Endothelial cell of umbilical vein (primary cell): ENCODE measurements at regions not wholly inside any gene's neighbourhood (a gene's known extent, or its start where the extent isn't known, plus 50 kb on each side); places are given as distances from the start of the nearest gene placed in this dataset.

Source experiments
- EZH2 ChIP-seq: IDR thresholded peaks from 2 replicates; pipeline ENCODE4 v1.6.1; 2012; ENCODE audit warnings: borderline replicate concordance, low read depth, mild to moderate bottlenecking, moderate library complexity, low read length, inconsistent platforms; ENCODE audit not compliant: severe bottlenecking
- FOS ChIP-seq: IDR thresholded peaks from 2 replicates; pipeline ENCODE4 v1.6.1; 2011; ENCODE audit warnings: mild to moderate bottlenecking, low read length, moderate library complexity, borderline replicate concordance; ENCODE audit not compliant: insufficient read depth
- GATA2 ChIP-seq: IDR thresholded peaks from 2 replicates; pipeline ENCODE4 v1.7.0; 2011; ENCODE audit warnings: low read depth, mild to moderate bottlenecking, moderate library complexity, mixed read lengths, low read length; ENCODE audit not compliant: insufficient read length, insufficient read depth
- JUN ChIP-seq: IDR thresholded peaks from 2 replicates; pipeline ENCODE4 v1.6.1; 2011; ENCODE audit warnings: borderline replicate concordance, low read depth; ENCODE audit not compliant: insufficient read length, insufficient read depth
- MYC ChIP-seq: IDR thresholded peaks from one replicate; pipeline ENCODE4 v1.6.1; 2011; ENCODE audit warnings: mild to moderate bottlenecking, low read depth, low read length
- POLR2A ChIP-seq: IDR thresholded peaks from 2 replicates; pipeline ENCODE4 v1.6.1; 2012; ENCODE audit warnings: low read depth, mild to moderate bottlenecking, control low read depth, low read length
- POLR2AphosphoS5 ChIP-seq: IDR thresholded peaks from 2 replicates; pipeline ENCODE4 v1.6.1; 2012; ENCODE audit warnings: low read depth, mild to moderate bottlenecking, control low read depth, low read length, moderate library complexity; ENCODE audit not compliant: insufficient read depth
- TF ChIP-seq, protein P1 (sequence below), 2 donors: IDR thresholded peaks; 1 replicate in 1 of 2; 2 replicates in 1 of 2; pipeline ENCODE4 v1.5.1; 2011; ENCODE audit warnings: low read length in 2 of 2, mild to moderate bottlenecking in 2 of 2, moderate library complexity in 2 of 2, control low read depth in 1 of 2, inconsistent platforms in 1 of 2, low read depth in 1 of 2; ENCODE audit not compliant: insufficient read depth in 1 of 2; ENCODE audit errors: extremely low read depth in 1 of 2
- TF ChIP-seq, protein P2 (sequence below): IDR thresholded peaks from 2 replicates; pipeline ENCODE4 v1.6.1; 2011; ENCODE audit not compliant: insufficient read depth, insufficient read length

DNA sequence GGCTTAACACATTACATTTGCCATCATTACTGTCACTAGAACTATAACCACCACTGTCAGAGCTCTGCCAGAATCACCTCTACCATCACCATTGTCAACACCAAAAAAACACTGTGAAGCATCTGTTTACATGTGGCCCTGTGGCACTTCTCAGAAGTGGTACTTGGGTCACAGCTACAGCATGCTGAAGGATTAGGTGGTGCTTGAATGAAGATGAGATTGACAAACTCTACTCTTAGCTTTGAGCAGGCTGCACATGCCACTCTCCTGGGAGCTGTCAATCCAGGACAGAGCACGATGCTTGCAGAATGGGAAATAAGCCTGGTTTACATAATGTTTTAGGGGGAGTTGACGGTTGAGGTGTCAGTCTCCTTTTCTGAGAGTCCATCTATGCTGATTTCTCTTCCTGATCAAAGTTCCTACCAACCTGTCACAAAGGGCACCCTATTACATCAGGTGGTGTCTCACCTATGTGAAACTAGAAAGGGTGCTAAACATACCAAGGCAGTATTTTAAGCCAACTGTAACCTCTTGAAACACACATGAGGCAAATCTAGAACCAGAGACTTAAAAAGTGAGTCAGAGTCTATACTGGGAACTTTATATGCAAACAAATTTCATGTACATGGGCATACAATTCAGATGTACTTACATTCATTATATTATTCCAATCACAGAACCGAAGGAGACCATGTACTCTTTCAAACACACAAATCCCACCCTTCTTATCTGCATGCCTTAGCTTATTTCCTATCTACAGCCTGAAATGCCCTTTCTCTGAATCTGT, 258.7 kb downstream of the EMP1 start:
- TF ChIP-seq, protein P1, sequence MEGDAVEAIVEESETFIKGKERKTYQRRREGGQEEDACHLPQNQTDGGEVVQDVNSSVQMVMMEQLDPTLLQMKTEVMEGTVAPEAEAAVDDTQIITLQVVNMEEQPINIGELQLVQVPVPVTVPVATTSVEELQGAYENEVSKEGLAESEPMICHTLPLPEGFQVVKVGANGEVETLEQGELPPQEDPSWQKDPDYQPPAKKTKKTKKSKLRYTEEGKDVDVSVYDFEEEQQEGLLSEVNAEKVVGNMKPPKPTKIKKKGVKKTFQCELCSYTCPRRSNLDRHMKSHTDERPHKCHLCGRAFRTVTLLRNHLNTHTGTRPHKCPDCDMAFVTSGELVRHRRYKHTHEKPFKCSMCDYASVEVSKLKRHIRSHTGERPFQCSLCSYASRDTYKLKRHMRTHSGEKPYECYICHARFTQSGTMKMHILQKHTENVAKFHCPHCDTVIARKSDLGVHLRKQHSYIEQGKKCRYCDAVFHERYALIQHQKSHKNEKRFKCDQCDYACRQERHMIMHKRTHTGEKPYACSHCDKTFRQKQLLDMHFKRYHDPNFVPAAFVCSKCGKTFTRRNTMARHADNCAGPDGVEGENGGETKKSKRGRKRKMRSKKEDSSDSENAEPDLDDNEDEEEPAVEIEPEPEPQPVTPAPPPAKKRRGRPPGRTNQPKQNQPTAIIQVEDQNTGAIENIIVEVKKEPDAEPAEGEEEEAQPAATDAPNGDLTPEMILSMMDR (IDR thresholded peaks at IDR 0.05; ENCODE audit: extremely low read depth in 1 of 2, insufficient read depth in 1 of 2, low read depth in 1 of 2, low read length in 2 of 2): no peak
- TF ChIP-seq EZH2 (no peak), POLR2A (no peak), GATA2 (no peak), POLR2AphosphoS5 (no peak), FOS (no peak), JUN (no peak), MYC (no peak)
- TF ChIP-seq, protein P2, sequence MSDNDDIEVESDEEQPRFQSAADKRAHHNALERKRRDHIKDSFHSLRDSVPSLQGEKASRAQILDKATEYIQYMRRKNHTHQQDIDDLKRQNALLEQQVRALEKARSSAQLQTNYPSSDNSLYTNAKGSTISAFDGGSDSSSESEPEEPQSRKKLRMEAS: no peak
